ENCODE measurements at regions not wholly inside any gene's neighbourhood (a gene's known extent, or its start where the extent isn't known, plus 50 kb on each side); places are given as distances from the start of the nearest gene placed in this dataset.
A peak's percentile ranks its signal among the peaks of the same experiment; 100 is the strongest.

DNA sequence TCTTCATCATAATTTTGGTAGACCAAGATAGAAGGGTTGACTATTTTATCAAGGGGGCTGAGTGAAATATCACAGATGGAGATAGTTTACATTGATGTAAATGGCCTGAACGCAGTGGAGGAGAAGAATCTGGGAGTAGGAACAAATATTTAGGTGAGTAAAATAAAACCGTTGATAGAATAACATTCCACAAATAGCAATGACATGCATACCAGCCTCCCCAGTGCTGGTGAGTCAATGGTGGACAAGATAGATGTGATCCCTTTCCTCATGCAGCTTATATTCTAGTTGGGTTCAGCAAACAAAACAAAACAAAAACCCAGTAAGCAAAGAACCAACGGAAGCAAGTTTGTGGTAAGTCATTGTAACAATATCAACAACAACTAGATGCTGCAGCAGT, 385.2 kb downstream of the FAM170A start:
- ATAC-seq, result no peak
- WGBS, result 55% methylated on average over 3 of the region's 3 CpGs
- H3K27me3 ChIP-seq (ENCODE audit: control insufficient read depth, insufficient read depth), result no peaks in the 10 kb centered on the region

GRCh38 chr5:120016717-120017382, 387.5 kb downstream of the FAM170A start:
- WGBS, result 45% methylated on average over 2 of the region's 2 CpGs
- H3K4me1 ChIP-seq (ENCODE audit: control insufficient read depth, insufficient read depth, low read length), result no peaks in the 10 kb centered on the region
- H3K4me3 ChIP-seq (ENCODE audit: low read length), result no peak overlapping the region
- intact Hi-C loops (cut with DNase I), result no loop called here
- no peak for ATAC-seq
- no peak overlapping the region for H3K27ac ChIP-seq (ENCODE audit: low read length)
- no peak for DNase-seq
- H3K27me3 ChIP-seq (ENCODE audit: control insufficient read depth, insufficient read depth), result no peaks in the 10 kb centered on the region
- H3K9me3 ChIP-seq (ENCODE audit: control insufficient read depth, low read length), result no peaks in the 10 kb centered on the region

More for the DNA sequence above, 385.2 kb downstream of the FAM170A start:
- intact Hi-C loops (cut with DNase I), result no loop called here
- Histone ChIP-seq H3K9me3 (ENCODE audit: control insufficient read depth, low read length) (no peaks in the 10 kb centered on the region), H3K4me3 (ENCODE audit: low read length) (no peak overlapping the region), H3K4me1 (ENCODE audit: control insufficient read depth, insufficient read depth, low read length) (no peaks in the 10 kb centered on the region), H3K27ac (ENCODE audit: low read length) (no peak overlapping the region)
- no peak for DNase-seq

DNA sequence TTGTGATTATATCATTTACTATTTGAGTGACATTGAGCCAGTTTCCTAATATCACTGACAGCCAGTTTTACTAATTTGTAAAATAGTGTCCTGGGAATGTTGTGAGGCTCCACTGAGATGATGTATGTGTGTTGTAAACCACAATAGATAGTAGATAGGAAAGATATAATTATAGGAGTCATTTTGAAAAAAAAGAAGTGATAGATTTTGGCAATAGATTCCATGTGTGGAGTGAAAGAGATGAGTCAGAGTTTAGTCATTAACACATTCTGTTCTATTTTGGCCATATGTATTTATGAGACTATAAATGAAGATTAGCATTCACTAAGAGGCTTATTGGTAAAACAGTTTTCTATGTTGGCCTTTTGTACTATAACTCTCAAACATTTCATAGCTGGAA, 388.2 kb downstream of the FAM170A start:
- intact Hi-C loops (cut with DNase I), result no loop called here
- H3K27ac ChIP-seq (ENCODE audit: low read length), result no peak overlapping the region
- H3K27me3 ChIP-seq (ENCODE audit: control insufficient read depth, insufficient read depth), result no peaks in the 10 kb centered on the region
- no peak overlapping the region for H3K4me3 ChIP-seq (ENCODE audit: low read length)
- no peaks in the 10 kb centered on the region for H3K9me3 ChIP-seq (ENCODE audit: control insufficient read depth, low read length)
- no peak for ATAC-seq
- DNase-seq, result no peak
- no peaks in the 10 kb centered on the region for H3K4me1 ChIP-seq (ENCODE audit: control insufficient read depth, insufficient read depth, low read length)

- Histone ChIP-seq H3K27me3 (ENCODE audit: control insufficient read depth, insufficient read depth) (no peaks in the 10 kb centered on the region), H3K4me3 (ENCODE audit: low read length) (no peak overlapping the region), H3K4me1 (ENCODE audit: control insufficient read depth, insufficient read depth, low read length) (no peaks in the 10 kb centered on the region), H3K27ac (ENCODE audit: low read length) (no peak overlapping the region), H3K9me3 (ENCODE audit: control insufficient read depth, low read length) (no peaks in the 10 kb centered on the region)
- DNase-seq (no peak), ATAC-seq (no peak)
- intact Hi-C loops (cut with DNase I), result no loop called here
Observed at GRCh38 chr5:120035181-120035580, 405.8 kb downstream of the FAM170A start.

DNA sequence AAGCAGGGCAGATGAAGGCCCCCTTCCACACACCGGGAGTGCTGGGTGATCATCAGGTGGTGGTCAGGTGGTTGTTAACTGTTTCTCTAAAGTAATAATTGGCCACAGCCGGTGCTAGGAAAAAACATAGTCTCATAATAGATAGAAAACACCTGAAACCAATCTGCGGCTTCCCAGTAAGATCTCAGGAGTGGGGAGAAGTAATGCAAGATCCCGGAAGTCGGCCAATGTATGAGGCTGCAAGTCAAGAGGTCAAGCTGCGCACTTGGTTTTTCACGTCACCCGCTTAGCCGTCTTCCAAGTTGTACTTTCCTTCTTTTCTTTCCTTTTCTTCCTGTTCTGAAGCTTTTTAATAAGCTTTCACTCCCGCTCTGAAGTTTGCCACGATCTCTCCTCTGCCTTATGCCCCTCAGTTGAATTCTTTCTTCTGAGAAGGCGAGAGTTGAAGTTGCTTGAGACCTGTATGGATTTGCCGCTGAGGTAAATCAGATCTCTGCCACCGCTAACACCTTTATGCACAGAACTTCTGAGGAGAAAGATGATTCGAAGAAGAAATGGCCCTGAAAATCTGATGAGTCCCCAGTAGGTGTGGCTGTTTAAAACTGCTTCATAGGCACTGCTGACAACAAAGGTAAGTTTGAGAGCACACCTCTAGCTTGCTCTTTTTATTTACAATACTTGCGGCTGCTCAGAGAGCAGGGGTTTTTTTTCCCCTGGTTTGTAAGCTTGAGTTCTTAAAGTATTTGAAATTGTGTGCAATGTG, 406.6 kb downstream of the FAM170A start:
- no peak for ATAC-seq
- Histone ChIP-seq H3K27me3 (ENCODE audit: control insufficient read depth, insufficient read depth) (no peaks in the 10 kb centered on the region), H3K4me1 (ENCODE audit: control insufficient read depth, insufficient read depth, low read length) (no peaks in the 10 kb centered on the region), H3K27ac (ENCODE audit: low read length) (no peak overlapping the region), H3K9me3 (ENCODE audit: control insufficient read depth, low read length) (no peaks in the 10 kb centered on the region), H3K4me3 (ENCODE audit: low read length) (no peak overlapping the region)
- 92% methylated on average over 16 of the region's 16 CpGs for WGBS
- intact Hi-C loops (cut with DNase I), result no loop called here
- no peak for DNase-seq

DNA sequence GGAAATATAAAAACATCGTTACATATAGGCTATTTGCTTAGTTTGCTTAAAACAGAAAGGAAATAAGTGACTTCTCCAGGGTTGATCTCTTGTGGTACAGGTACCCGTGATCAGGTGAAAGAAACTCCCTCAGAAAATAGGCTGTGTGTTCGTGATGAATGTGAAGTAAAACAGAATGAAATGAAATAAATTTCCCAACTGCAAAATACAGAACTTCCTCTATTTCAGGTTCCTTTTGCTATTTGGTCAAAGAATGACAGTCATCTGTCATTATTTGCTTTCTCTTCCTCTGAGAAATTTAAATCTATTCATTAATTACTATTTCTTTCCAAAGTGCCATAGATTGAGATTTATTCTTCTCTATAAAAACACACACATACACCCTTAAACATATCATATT, 408.1 kb downstream of the FAM170A start:
- ATAC-seq (no peak), DNase-seq (no peak)
- no peaks in the 10 kb centered on the region for H3K9me3 ChIP-seq (ENCODE audit: control insufficient read depth, low read length)
- intact Hi-C loops (cut with DNase I), result no loop called here
- H3K4me3 ChIP-seq (ENCODE audit: low read length), result no peak overlapping the region
- no peaks in the 10 kb centered on the region for H3K4me1 ChIP-seq (ENCODE audit: control insufficient read depth, insufficient read depth, low read length)
- WGBS, result 66% methylated on average over 3 of the region's 3 CpGs
- H3K27me3 ChIP-seq (ENCODE audit: control insufficient read depth, insufficient read depth), result no peaks in the 10 kb centered on the region
- H3K27ac ChIP-seq (ENCODE audit: low read length), result no peak overlapping the region

DNA sequence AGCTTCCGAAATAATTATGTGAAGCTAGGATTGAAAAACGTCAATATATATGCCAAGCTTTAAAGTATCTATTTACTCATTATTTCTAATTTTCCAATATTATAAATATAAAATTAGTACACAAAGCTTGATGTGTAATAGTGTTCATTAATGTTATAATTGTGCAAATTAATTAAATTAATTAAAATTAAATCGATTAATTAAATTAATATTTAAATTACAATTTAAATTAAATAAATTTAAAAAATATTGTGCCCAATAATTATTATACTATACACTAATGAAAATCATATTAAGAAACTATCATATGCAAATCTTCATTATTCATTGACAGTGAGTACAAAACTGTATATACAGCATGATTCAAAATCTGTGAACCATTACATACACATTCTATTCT, 409.8 kb downstream of the FAM170A start:
- DNase-seq (no peak), ATAC-seq (no peak)
- Histone ChIP-seq H3K4me3 (ENCODE audit: low read length) (no peak overlapping the region), H3K9me3 (ENCODE audit: control insufficient read depth, low read length) (no peaks in the 10 kb centered on the region), H3K27ac (ENCODE audit: low read length) (no peak overlapping the region), H3K4me1 (ENCODE audit: control insufficient read depth, insufficient read depth, low read length) (no peaks in the 10 kb centered on the region), H3K27me3 (ENCODE audit: control insufficient read depth, insufficient read depth) (no peaks in the 10 kb centered on the region)
- 85% methylated on average over 3 of the region's 3 CpGs for WGBS
- intact Hi-C loops (cut with DNase I), result no loop called here

DNA sequence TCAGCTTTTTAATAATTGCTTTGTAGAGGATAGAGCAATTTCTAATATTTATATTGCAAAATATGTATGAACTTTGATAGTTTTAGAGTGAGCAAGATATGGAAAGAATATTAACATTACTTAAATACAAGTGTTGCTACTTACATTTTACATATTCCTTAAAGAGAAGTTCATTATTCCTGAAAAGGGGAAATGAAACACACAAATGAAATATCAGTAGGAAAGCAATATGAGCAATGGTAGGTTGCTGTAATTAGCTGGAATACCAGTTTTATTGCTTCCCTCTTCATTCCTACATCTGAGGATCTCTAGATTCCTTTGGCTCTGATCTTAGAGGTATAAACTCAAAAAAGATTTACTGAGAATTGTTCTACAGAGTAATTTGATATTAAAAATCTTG, 414.1 kb downstream of the FAM170A start:
- Histone ChIP-seq H3K27ac (ENCODE audit: low read length) (no peak overlapping the region), H3K4me3 (ENCODE audit: low read length) (no peak overlapping the region), H3K9me3 (ENCODE audit: control insufficient read depth, low read length) (no peaks in the 10 kb centered on the region), H3K4me1 (ENCODE audit: control insufficient read depth, insufficient read depth, low read length) (no peaks in the 10 kb centered on the region), H3K27me3 (ENCODE audit: control insufficient read depth, insufficient read depth) (no peaks in the 10 kb centered on the region)
- DNase-seq, result no peak
- intact Hi-C loops (cut with DNase I), result no loop called here
- no peak for ATAC-seq

GRCh38 chr5:120052916-120053828, 410.9 kb upstream of the PRR16 start:
- no peak overlapping the region for H3K27ac ChIP-seq (ENCODE audit: low read length)
- intact Hi-C loops (cut with DNase I), result loop anchor here in 3 of 4 donors (10.0 kb wide), 2 partner anchors 402 to 412 kb away; partner anchors contain the start of gene PRR16 (in 2 of the 3)
- H3K4me1 ChIP-seq (ENCODE audit: control insufficient read depth, insufficient read depth, low read length), result no peaks in the 10 kb centered on the region
- ATAC-seq, result peak; percentile 89 to 92
- no peaks in the 10 kb centered on the region for H3K9me3 ChIP-seq (ENCODE audit: control insufficient read depth, low read length)
- DNase-seq, result no peak
- 38% methylated on average over 4 of the region's 4 CpGs for WGBS
- H3K4me3 ChIP-seq (ENCODE audit: low read length), result no peak overlapping the region
- no peaks in the 10 kb centered on the region for H3K27me3 ChIP-seq (ENCODE audit: control insufficient read depth, insufficient read depth)

DNA sequence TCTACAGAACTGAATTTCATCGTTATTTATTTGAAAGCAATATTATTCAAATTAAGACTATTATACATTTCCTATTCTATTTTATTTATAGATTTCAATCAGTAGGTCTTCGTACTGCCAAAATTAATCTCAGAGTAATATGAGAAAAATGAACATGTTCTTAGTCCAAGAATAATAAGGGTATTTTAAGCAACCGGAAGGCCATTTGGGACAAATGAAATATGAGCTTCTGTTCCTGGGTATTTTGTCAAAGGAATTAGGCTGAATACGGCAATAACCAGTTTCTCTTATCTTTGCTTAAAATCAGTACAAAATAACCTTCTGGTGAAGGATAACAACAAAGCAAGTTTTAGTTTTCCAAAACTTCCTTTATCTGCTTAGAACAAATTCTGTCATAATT, 410.3 kb upstream of the PRR16 start:
- intact Hi-C loops (cut with DNase I), result loop anchor here in 3 of 4 donors (10.0 kb wide), 2 partner anchors 401 to 411 kb away; partner anchors contain the start of gene PRR16 (in 2 of the 3)

GRCh38 chr5:120055858-120056257, 408.2 kb upstream of the PRR16 start:
- Histone ChIP-seq H3K27ac (ENCODE audit: low read length) (peak overlapping the region; percentile 30), H3K4me3 (ENCODE audit: low read length) (no peak overlapping the region), H3K9me3 (ENCODE audit: control insufficient read depth, low read length) (no peaks in the 10 kb centered on the region), H3K27me3 (ENCODE audit: control insufficient read depth, insufficient read depth) (no peaks in the 10 kb centered on the region), H3K4me1 (ENCODE audit: control insufficient read depth, insufficient read depth, low read length) (no peaks in the 10 kb centered on the region)
- 79% methylated on average over 2 of the region's 2 CpGs for WGBS
- intact Hi-C loops (cut with DNase I), result loop anchor here (5.0 to 10.0 kb wide), 3 partner anchors 399 to 409 kb away; partner anchors contain the start of gene PRR16 (in 2 of the 4)
- ATAC-seq (peak; percentile 37 to 71), DNase-seq (no peak)

More for the DNA sequence above, 410.3 kb upstream of the PRR16 start:
- Histone ChIP-seq H3K4me3 (ENCODE audit: low read length) (no peak overlapping the region), H3K27ac (ENCODE audit: low read length) (no peak overlapping the region), H3K9me3 (ENCODE audit: control insufficient read depth, low read length) (no peaks in the 10 kb centered on the region), H3K27me3 (ENCODE audit: control insufficient read depth, insufficient read depth) (no peaks in the 10 kb centered on the region), H3K4me1 (ENCODE audit: control insufficient read depth, insufficient read depth, low read length) (no peaks in the 10 kb centered on the region)
- 41% methylated on average over 4 of the region's 4 CpGs for WGBS
- peak; percentile 20 to 62 for ATAC-seq
- DNase-seq, result no peak
